Osteocyte (in vitro differentiated cells): ENCODE measurements at regions not wholly inside any gene's neighbourhood (a gene's known extent, or its start where the extent isn't known, plus 50 kb on each side); places are given as distances from the start of the nearest gene placed in this dataset.

Experiments
- DNase-seq: peaks from one replicate; pipeline ENCODE4 v3.0.0; 2021; ENCODE audit warnings: mixed read lengths; ENCODE audit not compliant: unreplicated experiment; ENCODE audit errors: extremely low spot score
- H3K27ac Mint-ChIP-seq: one replicate; pipeline ENCODE4 v1.8.0; 2021; ENCODE audit warnings: mild to moderate bottlenecking, mixed read lengths; ENCODE audit not compliant: unreplicated experiment
- H3K27me3 Mint-ChIP-seq: one replicate; pipeline ENCODE4 v1.8.0; 2021; ENCODE audit warnings: mixed read lengths; ENCODE audit not compliant: unreplicated experiment
- H3K36me3 Mint-ChIP-seq: one replicate; pipeline ENCODE4 v1.8.0; 2021; ENCODE audit warnings: mixed read lengths; ENCODE audit not compliant: unreplicated experiment
- H3K4me1 Mint-ChIP-seq: one replicate; pipeline ENCODE4 v1.8.0; 2021; ENCODE audit warnings: mixed read lengths; ENCODE audit not compliant: unreplicated experiment
- H3K4me3 Mint-ChIP-seq: one replicate; pipeline ENCODE4 v1.8.0; 2021; ENCODE audit warnings: mild to moderate bottlenecking, moderate library complexity, mixed read lengths; ENCODE audit not compliant: unreplicated experiment
- H3K9me3 Mint-ChIP-seq: one replicate; pipeline ENCODE4 v1.8.0; 2021; ENCODE audit warnings: mixed read lengths; ENCODE audit not compliant: unreplicated experiment
- TF ChIP-seq, protein P1 (sequence below): fragments of 200-600 bp; sonication (generic); IDR thresholded peaks from 2 replicates; pipeline ENCODE4 v1.5.0; 2021; ENCODE audit warnings: antibody characterized with exemption, mild to moderate bottlenecking, moderate library complexity

DNA sequence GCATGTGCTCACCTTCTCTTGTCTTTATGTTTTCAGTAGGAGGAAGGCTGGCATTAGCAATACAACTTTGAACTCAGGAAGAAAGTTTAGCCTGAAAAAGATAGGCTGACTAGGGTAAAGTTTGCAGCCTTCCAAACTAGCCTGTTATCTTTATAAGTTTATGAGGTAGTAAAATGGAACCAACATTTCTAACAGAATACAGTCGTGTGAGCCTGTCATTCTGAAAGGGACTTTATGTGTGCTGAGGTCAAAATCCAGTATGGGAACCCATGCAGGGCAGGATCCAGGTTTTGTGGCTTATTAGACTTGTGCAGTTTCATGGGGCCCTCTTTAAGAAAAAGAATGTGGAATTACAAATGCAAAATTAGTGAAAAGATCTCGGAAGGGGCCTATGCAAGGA is 201.0 kb upstream of the PRPS1L1 start:
- H3K4me3 Mint-ChIP-seq, result no peak overlapping the region
- no peaks in the 10 kb centered on the region for H3K9me3 Mint-ChIP-seq
- no peak for DNase-seq
- no peaks in the 10 kb centered on the region for H3K4me1 Mint-ChIP-seq
- H3K36me3 Mint-ChIP-seq, result no peaks in the 10 kb centered on the region
- no peak overlapping the region for H3K27ac Mint-ChIP-seq
- TF ChIP-seq, protein P1, sequence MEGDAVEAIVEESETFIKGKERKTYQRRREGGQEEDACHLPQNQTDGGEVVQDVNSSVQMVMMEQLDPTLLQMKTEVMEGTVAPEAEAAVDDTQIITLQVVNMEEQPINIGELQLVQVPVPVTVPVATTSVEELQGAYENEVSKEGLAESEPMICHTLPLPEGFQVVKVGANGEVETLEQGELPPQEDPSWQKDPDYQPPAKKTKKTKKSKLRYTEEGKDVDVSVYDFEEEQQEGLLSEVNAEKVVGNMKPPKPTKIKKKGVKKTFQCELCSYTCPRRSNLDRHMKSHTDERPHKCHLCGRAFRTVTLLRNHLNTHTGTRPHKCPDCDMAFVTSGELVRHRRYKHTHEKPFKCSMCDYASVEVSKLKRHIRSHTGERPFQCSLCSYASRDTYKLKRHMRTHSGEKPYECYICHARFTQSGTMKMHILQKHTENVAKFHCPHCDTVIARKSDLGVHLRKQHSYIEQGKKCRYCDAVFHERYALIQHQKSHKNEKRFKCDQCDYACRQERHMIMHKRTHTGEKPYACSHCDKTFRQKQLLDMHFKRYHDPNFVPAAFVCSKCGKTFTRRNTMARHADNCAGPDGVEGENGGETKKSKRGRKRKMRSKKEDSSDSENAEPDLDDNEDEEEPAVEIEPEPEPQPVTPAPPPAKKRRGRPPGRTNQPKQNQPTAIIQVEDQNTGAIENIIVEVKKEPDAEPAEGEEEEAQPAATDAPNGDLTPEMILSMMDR, result no peak
- peaks cover 43% of the 10 kb centered on the region for H3K27me3 Mint-ChIP-seq

DNA sequence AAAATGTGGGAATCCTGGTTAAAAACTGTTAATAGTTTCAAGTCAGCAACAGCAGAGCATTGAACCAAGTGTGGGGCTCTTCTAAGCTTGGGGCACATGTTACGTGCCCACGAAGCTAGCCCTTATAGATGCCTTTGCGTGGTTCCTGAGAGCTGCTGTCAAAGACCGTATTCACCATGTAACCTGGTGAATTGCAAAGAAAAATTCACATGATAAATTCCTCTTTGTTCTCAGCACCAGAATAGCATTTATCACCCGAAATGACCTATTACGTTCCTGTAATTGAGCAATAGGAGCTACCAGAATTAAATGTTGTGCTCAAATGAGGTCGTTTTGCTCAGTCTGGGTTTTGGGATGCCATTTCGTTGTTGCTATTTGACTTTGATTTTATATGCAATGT is 202.6 kb upstream of the PRPS1L1 start:
- DNase-seq, result no peak
- H3K4me1 Mint-ChIP-seq, result no peaks in the 10 kb centered on the region
- no peaks in the 10 kb centered on the region for H3K36me3 Mint-ChIP-seq
- H3K27ac Mint-ChIP-seq, result no peak overlapping the region
- TF ChIP-seq, protein P1, result no peak
- peaks cover 44% of the 10 kb centered on the region for H3K27me3 Mint-ChIP-seq
- no peak overlapping the region for H3K4me3 Mint-ChIP-seq
- no peaks in the 10 kb centered on the region for H3K9me3 Mint-ChIP-seq

DNA sequence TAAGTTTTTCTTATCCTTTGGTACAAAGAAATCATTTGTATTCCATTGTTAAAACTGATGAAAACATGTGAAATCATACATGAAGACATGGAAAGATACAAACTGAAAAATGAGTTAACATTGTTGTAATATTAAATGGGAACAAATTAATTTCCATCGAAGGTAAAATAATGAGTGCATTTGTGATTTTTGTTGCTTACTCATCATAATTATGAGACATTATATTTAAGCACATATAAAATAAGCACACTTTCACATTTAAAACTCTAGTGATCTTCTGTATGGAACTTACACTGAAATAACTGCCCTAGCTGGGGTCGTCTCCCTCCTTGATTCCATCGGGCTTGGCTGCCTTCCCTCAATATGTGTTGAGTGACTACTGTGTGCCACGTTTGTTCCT is 204.2 kb upstream of the PRPS1L1 start:
- Mint-ChIP-seq H3K4me1 (no peaks in the 10 kb centered on the region), H3K4me3 (no peak overlapping the region), H3K36me3 (no peaks in the 10 kb centered on the region), H3K27ac (no peak overlapping the region), H3K9me3 (no peaks in the 10 kb centered on the region), H3K27me3 (peaks cover 42% of the 10 kb centered on the region)
- no peak for DNase-seq
- TF ChIP-seq, protein P1, result no peak

DNA sequence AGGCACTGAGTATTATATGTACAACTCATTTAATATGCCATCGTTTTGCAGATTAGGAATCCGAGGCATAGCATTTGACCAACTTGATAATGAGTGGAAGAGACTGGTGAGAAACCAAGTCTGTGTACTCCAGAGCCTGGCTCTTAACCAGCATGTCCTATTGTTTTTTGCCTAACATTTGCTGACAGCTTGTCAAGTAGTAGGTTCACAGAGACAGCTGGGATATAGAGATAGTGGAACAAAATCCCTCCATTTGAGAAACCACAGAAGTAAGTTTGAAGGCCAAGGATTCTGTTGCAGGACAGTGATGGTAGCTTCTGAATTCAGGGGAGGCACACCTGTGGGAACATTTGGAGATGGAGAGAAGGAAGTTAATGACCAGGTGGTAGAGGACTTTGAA is 206.9 kb upstream of the PRPS1L1 start:
- no peaks in the 10 kb centered on the region for H3K9me3 Mint-ChIP-seq
- H3K27me3 Mint-ChIP-seq, result peaks cover 54% of the 10 kb centered on the region
- H3K4me1 Mint-ChIP-seq, result no peaks in the 10 kb centered on the region
- no peak overlapping the region for H3K27ac Mint-ChIP-seq
- H3K36me3 Mint-ChIP-seq, result no peaks in the 10 kb centered on the region
- DNase-seq, result no peak
- no peak overlapping the region for H3K4me3 Mint-ChIP-seq
- TF ChIP-seq, protein P1, result no peak

DNA sequence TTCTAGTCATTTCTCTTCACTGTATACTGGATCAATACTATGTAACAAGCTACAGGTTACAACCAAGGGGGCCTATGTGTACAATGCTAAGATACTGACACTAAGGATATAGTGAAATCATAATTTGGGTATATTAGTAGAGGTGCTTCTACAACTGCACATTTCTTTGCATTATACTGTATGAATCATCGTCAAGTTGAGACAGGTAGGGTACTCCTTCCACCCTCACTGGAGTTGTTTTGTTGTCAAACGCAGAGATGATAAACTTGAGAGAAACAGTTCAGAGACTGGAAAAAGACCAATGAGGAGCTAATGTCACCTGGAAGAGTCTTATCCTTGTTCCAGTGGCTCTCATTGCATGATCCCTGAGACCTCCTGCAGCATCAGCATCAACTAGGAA is 208.2 kb upstream of the PRPS1L1 start:
- no peak overlapping the region for H3K4me3 Mint-ChIP-seq
- TF ChIP-seq, protein P1, result no peak
- no peaks in the 10 kb centered on the region for H3K36me3 Mint-ChIP-seq
- H3K4me1 Mint-ChIP-seq, result no peaks in the 10 kb centered on the region
- no peaks in the 10 kb centered on the region for H3K9me3 Mint-ChIP-seq
- H3K27me3 Mint-ChIP-seq, result peaks cover 49% of the 10 kb centered on the region
- DNase-seq, result no peak
- H3K27ac Mint-ChIP-seq, result no peak overlapping the region
